ENCODE measurements at regions not wholly inside any gene's neighbourhood (a gene's known extent, or its start where the extent isn't known, plus 50 kb on each side); places are given as distances from the start of the nearest gene placed in this dataset.
"Not testable (repeated sequence)": the region's sequence is repeated elsewhere in the genome, so short reads cannot be mapped to it uniquely, and the experiment has no call there.

DNA sequence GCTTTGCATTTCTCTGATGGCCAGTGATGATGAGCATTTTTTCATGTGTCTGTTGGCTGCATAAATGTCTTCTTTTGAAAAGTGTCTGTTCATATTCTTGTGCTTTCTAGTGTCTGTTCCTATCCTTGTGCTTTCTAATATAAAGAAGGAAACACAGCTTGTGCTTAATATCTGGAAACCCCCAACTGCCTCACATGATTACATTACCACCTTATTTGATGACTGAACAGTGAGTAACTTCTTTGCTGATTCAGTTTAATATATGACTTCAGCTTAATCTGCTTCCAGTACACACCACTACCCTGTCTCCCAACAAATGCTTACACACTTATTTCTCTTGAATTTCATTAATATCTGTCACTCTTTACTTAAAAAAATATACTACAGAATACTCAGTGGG is 835.1 kb downstream of the EDEM1 start:
- no peak overlapping the region for H3K9ac ChIP-seq (ENCODE audit: extremely low read depth, low read length, poor library complexity, severe bottlenecking)
- H3K4me1 Mint-ChIP-seq = no peaks in the 10 kb centered on the region
- no peaks in the 10 kb centered on the region for H3K36me3 Mint-ChIP-seq (ENCODE audit: low read depth)
- peaks cover 5% of the 10 kb centered on the region for H3K9me3 ChIP-seq (ENCODE audit: control insufficient read depth, low read length)
- H3K27ac Mint-ChIP-seq = no peak overlapping the region
- no peak overlapping the region for H3K4me3 Mint-ChIP-seq
- H3K9me3 Mint-ChIP-seq = peaks cover 16% of the 10 kb centered on the region
- H3K27ac ChIP-seq (ENCODE audit: low read depth, low read length) = no peak overlapping the region
- peaks cover 8% of the 10 kb centered on the region for H3K27me3 Mint-ChIP-seq (ENCODE audit: insufficient read depth)
- no peaks in the 10 kb centered on the region for H3K27me3 ChIP-seq (ENCODE audit: control insufficient read depth, insufficient read depth, low read length, poor library complexity, severe bottlenecking)
- TF ChIP-seq, protein P1, sequence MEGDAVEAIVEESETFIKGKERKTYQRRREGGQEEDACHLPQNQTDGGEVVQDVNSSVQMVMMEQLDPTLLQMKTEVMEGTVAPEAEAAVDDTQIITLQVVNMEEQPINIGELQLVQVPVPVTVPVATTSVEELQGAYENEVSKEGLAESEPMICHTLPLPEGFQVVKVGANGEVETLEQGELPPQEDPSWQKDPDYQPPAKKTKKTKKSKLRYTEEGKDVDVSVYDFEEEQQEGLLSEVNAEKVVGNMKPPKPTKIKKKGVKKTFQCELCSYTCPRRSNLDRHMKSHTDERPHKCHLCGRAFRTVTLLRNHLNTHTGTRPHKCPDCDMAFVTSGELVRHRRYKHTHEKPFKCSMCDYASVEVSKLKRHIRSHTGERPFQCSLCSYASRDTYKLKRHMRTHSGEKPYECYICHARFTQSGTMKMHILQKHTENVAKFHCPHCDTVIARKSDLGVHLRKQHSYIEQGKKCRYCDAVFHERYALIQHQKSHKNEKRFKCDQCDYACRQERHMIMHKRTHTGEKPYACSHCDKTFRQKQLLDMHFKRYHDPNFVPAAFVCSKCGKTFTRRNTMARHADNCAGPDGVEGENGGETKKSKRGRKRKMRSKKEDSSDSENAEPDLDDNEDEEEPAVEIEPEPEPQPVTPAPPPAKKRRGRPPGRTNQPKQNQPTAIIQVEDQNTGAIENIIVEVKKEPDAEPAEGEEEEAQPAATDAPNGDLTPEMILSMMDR (conservative IDR thresholded peaks at IDR 0.05) = no peak
- H3K4me1 ChIP-seq (ENCODE audit: control insufficient read depth, insufficient read depth, low read length) = no peaks in the 10 kb centered on the region
- no peak overlapping the region for H3K4me3 ChIP-seq (ENCODE audit: low read length)
- no peak for DNase-seq
- no peaks in the 10 kb centered on the region for H3K36me3 ChIP-seq (ENCODE audit: control insufficient read depth, insufficient read depth, low read length)

DNA sequence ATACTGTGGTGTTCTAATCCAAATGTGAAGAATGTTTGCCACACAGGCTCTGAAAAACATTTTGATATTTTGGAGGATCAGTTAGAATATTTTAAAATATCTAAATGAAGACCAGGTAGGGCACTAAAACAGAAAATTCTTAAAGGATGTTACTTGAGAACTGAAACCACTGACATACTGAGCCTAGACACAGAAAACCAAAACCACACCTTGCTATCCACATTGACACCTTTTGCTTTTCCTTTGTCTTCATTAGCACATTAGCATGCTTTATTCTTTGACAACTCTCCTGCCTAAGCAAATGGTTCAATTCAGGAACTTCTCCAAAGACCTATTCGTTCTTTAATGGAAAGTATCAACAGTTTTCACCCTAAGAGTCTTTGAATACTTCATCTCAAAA is 835.9 kb upstream of the GRM7 start:
- Histone ChIP-seq H3K4me1 (ENCODE audit: control insufficient read depth, insufficient read depth, low read length) (no peaks in the 10 kb centered on the region), H3K27me3 (ENCODE audit: control insufficient read depth, insufficient read depth, low read length, poor library complexity, severe bottlenecking) (peaks cover 7% of the 10 kb centered on the region), H3K27ac (ENCODE audit: low read depth, low read length) (no peak overlapping the region), H3K4me3 (ENCODE audit: low read length) (no peak overlapping the region), H3K36me3 (ENCODE audit: control insufficient read depth, insufficient read depth, low read length) (no peaks in the 10 kb centered on the region), H3K9ac (ENCODE audit: extremely low read depth, low read length, poor library complexity, severe bottlenecking) (no peak overlapping the region), H3K9me3 (ENCODE audit: control insufficient read depth, low read length) (peaks cover 5% of the 10 kb centered on the region)
- Mint-ChIP-seq H3K4me3 (no peak overlapping the region), H3K9me3 (peaks cover 16% of the 10 kb centered on the region), H3K27me3 (ENCODE audit: insufficient read depth) (peaks cover 8% of the 10 kb centered on the region), H3K4me1 (no peaks in the 10 kb centered on the region), H3K27ac (no peak overlapping the region), H3K36me3 (ENCODE audit: low read depth) (no peaks in the 10 kb centered on the region)
- no peak for DNase-seq
- WGBS, 2 experiments (ENCODE audit: insufficient coverage in 1 of 2, insufficient read length in 1 of 2) = 67 to 87% methylated on average over 1 of the region's 1 CpG
- TF ChIP-seq, protein P1 (conservative IDR thresholded peaks at IDR 0.05) = no peak

DNA sequence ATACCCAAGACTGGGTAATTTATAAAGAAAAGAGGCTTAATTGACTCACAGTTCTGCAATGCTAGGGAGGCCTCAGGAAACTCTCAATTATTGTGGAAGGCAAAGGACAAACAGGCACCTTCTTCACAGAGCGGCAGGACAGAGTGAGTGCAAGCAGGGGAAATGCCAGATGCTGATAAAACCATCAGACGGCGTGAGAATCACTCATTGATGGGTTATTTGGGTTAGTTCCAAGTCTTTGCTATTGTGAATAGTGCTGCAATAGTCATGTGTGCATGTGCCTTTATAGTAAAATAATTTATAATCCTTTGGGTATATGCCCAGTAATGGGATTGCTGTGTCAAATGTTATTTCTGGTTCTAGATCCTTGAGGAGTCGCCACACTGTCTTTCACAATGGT is 830.3 kb upstream of the GRM7 start:
- peaks cover 20% of the 10 kb centered on the region for H3K9me3 Mint-ChIP-seq
- not testable (repeated sequence) for H3K9ac ChIP-seq (ENCODE audit: extremely low read depth, low read length, poor library complexity, severe bottlenecking); H3K4me3 Mint-ChIP-seq; H3K4me3 ChIP-seq (ENCODE audit: low read length); H3K4me1 Mint-ChIP-seq; DNase-seq; H3K27ac ChIP-seq (ENCODE audit: low read depth, low read length); H3K36me3 ChIP-seq (ENCODE audit: control insufficient read depth, insufficient read depth, low read length); H3K4me1 ChIP-seq (ENCODE audit: control insufficient read depth, insufficient read depth, low read length); H3K27me3 ChIP-seq (ENCODE audit: control insufficient read depth, insufficient read depth, low read length, poor library complexity, severe bottlenecking); H3K27ac Mint-ChIP-seq; H3K27me3 Mint-ChIP-seq (ENCODE audit: insufficient read depth); H3K36me3 Mint-ChIP-seq (ENCODE audit: low read depth); H3K9me3 ChIP-seq (ENCODE audit: control insufficient read depth, low read length)
- 92 to 93% methylated on average over 4 of the region's 4 CpGs for WGBS, 2 experiments (ENCODE audit: insufficient coverage in 1 of 2, insufficient read length in 1 of 2)

DNA sequence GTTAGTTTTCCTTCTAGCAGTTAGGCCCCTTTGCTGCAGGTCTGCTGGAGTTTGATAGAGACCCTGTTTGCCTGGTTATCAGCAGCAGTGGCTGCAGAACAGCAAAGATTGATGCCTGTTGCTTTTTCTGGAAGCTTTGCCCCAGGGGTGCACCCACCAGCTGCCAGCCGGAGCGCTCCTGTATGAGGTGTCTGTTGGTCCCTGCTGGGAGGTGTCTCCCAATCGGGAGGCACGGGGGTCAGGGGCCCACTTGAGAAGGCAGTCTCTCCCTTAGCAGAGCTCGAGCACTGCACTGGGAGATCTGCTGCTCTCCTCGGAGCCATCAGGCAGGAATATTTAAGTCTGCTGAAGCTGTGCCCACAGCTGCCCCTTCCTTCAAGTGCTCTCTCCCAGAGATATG is 825.3 kb upstream of the GRM7 start:
- TF ChIP-seq, protein P1 (conservative IDR thresholded peaks at IDR 0.05) = no peak
- H3K4me3 ChIP-seq (ENCODE audit: low read length) = no peak overlapping the region
- H3K9me3 Mint-ChIP-seq = peaks cover 35% of the 10 kb centered on the region
- H3K9me3 ChIP-seq (ENCODE audit: control insufficient read depth, low read length) = peaks cover 15% of the 10 kb centered on the region
- H3K27me3 ChIP-seq (ENCODE audit: control insufficient read depth, insufficient read depth, low read length, poor library complexity, severe bottlenecking) = no peaks in the 10 kb centered on the region
- no peak for DNase-seq
- H3K4me1 Mint-ChIP-seq = no peaks in the 10 kb centered on the region
- H3K27ac Mint-ChIP-seq = no peak overlapping the region
- H3K27ac ChIP-seq (ENCODE audit: low read depth, low read length) = no peak overlapping the region
- WGBS, 2 experiments (ENCODE audit: insufficient coverage in 1 of 2, insufficient read length in 1 of 2) = 92 to 100% methylated on average over 1 to 6 of the region's 6 CpGs
- H3K9ac ChIP-seq (ENCODE audit: extremely low read depth, low read length, poor library complexity, severe bottlenecking) = no peak overlapping the region
- H3K4me3 Mint-ChIP-seq = no peak overlapping the region
- H3K36me3 Mint-ChIP-seq (ENCODE audit: low read depth) = no peaks in the 10 kb centered on the region
- no peaks in the 10 kb centered on the region for H3K27me3 Mint-ChIP-seq (ENCODE audit: insufficient read depth)
- H3K36me3 ChIP-seq (ENCODE audit: control insufficient read depth, insufficient read depth, low read length) = no peaks in the 10 kb centered on the region
- H3K4me1 ChIP-seq (ENCODE audit: control insufficient read depth, insufficient read depth, low read length) = no peaks in the 10 kb centered on the region

Data from endodermal cell (in vitro differentiated cells).